HG02884 (cell line): ENCODE measurements at regions not wholly inside any gene's neighbourhood (a gene's known extent, or its start where the extent isn't known, plus 50 kb on each side); places are given as distances from the start of the nearest gene placed in this dataset.

Experiments
- ATAC-seq: cut with Tn5 transposase; IDR thresholded peaks from one replicate; pipeline ENCODE4 v1.9.1; 2021; ENCODE audit warnings: mild to moderate bottlenecking, moderate library complexity; ENCODE audit not compliant: unreplicated experiment

DNA sequence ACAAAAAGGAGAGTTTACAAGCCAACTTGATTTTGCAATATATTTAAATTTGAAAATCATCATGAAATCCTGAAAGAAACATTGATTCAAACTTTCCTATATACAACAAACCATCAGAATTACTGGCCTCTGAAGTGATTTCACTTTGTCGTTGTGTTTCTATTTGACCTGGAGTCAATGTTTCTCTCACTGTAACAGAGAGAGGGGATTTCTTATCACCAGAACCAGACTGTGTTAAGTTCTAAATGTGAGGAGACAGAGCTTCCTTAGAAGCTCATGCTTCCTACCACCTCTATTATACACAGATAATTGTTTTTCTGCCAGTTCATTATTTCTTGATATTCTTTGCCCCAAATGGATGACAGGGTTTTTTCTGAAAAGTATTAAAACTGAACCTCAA is 245.0 kb upstream of the RND3 start:
- ATAC-seq, result peak; percentile 53

DNA sequence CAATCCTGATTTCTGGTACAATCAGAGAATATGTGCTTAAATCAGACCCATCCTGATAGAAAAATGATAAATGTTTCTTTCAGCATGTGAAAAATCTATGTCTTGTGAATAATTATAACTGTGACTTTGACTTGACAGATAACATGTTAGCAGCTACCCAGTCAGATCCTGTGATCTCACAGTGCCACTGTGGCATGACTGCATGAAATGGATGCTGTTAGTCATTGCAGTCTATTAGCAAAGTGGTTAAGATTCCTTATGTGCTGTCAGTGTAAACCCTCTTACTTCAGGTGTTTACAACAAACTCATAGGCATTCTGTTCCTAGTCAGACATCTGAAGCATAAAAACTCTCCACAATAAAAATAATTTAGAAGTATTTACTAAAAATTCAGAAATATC is 244.6 kb upstream of the RND3 start:
- ATAC-seq, result peak; percentile 49

DNA sequence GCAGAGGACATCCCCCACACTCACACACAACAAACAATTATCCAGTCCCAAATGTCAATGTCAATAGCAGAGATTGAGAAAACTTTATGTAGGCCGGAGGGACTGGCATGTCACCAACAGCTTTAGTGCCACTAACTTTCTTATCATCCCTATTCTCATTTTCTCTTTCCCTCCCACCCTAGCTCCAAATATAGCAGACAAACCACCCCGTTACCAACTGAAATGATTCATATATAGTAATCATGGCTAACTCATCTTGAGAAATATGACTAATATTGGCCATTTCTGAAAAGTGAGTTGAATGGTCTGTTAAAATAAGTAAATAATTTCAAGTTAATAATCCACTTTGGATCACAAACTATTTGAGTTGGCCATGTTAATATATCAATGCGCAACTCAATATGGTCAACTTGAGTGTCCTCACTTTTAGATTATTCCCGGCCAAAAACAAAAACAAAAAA is 242.1 kb upstream of the RND3 start:
- ATAC-seq, result peak; percentile 64

DNA sequence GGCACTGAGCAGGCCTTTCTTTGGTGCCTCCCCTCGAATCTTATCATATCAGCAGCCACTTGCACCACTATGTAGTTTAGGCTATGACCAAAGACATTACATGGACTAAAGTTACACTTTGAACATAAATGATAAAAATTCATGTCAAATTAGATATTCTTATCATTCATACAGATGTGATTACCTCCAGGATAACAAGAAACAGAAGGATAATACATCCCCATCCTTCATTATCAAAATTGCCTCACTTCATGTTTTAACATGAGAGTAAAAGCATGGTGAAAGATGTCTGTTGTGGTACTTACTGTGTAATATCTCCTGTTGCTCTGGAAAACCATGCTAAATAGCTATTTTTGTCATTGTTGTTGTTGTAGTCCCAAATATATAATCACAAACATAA is 230.8 kb upstream of the RND3 start:
- ATAC-seq, result no peak

DNA sequence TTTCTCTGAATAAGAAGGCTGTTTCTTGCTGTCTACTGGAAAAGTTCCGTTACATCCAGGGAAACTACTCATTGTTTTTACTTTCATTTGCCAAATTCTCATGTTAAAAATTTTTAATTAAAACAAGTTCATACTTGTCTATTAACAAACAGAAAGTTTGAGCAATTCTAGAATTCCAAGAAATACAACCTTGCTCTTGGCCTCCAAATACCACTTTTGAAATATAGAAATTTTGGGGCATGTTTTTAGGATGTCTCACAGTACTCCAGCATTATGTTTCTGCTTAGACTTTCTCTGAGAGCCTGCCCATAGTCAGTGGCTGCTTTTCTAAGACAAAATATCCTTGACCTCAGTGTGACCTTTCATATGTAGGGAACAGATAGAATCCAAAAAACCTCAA is 228.7 kb upstream of the RND3 start:
- ATAC-seq, result no peak

DNA sequence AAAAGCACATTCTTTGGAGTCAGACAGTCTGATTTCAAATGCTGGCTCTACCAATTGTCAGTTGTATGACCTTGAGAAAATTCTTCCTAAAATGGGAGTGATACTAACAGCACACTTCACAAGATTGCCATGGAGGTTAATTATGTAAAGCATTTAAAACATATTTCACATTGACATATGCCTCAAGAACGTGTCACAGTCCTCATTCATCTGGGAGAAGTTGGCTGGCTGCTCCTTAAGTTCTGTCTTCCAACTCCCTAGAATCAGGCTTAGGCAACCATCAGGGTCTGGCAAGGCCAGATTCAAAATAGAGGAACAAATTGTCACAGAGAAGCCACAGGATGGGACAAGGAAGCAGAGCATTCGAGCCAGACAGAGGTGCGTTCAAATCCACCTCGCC is 228.0 kb upstream of the RND3 start:
- ATAC-seq, result no peak

DNA sequence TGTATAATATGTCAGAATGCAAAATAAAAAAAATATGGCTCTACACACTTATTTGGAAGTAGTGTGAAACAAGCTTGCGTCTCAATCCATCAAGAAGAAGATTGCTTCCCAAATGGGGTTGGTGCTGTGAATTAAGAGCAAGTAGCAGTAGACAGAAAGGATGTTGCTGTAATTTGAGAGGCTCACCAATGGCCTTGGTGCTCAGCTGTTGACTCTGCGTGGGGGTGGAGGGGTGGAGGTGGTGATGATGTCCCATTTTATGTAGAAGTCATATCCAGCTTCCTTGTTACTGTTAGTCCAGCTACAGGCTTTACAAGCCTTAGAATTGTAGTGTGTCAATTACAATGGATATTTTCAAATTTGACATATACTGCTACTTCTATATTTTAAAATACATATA is 223.4 kb upstream of the RND3 start:
- ATAC-seq, result no peak

DNA sequence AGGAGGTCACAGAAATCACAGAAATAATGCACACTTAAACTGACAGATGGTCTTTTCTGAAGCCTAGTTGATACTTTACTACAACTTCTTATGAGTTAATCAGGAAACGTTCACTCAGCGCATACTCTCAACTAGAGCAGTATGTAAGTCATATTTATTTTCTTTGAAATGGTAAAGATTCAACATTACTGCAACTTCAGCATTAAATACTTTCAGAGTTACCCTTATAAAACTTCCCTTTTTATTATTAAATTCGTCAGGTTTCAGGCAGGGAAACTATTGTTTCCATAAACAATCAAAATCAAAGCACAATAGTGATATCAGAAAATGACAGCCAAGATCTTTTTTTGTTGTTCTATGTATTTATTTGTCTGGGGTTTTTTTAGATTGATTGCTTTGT is 222.6 kb upstream of the RND3 start:
- ATAC-seq, result no peak

DNA sequence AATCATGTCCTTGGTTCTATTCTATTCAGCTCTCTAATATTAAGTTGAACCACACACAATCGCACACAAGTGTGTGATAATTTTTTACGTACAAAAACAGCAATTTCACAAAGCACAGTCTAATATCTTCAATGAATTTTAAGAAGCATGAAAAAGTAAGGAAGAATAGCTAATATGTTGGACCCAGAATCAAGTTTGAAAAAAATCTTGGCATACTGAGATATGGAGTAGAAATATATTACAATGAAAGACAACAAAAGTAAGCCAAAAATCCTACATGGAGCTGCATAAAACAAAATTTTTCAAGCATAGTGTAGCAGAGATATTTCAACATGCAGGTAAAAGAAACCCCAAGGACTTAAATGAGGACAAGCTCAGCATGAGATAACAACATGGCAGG is 219.1 kb upstream of the RND3 start:
- no peak for ATAC-seq

DNA sequence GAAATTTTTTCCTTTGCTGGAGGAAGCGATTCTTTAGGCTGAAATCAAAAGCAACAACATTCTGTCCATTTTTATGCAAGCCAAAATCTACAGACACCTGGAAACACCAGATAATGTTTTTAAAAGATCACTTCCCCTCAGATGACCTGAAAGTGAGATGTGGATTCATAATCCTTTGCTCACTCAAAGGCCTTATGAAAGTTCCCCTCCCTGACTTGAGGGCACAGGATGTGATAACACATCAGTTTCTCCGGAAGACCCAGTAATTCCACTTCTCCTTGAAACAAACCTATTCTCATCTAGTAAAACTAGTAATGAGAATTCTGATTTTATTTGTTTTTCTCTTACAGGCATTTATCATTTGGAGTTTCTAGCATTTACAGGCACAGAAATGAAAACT is 218.3 kb upstream of the RND3 start:
- no peak for ATAC-seq

DNA sequence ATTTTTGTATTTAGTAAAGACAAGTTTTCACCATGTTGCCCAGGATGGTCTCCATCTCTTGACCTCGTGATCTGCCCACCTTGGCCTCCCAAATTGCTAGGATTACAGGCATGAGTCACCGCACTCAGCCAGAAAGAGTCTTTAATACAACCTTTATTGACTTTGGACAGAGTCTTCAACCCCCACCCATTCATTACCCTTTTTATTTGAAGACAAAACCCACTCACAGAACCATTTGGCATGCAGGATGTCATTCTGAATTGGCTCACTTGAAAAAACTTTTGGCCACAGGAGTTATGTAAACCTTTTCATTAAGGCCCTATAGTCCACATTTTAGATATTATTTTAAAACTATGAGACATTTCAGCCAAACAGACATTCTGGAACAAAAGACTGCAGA is 217.9 kb upstream of the RND3 start:
- ATAC-seq, result no peak

DNA sequence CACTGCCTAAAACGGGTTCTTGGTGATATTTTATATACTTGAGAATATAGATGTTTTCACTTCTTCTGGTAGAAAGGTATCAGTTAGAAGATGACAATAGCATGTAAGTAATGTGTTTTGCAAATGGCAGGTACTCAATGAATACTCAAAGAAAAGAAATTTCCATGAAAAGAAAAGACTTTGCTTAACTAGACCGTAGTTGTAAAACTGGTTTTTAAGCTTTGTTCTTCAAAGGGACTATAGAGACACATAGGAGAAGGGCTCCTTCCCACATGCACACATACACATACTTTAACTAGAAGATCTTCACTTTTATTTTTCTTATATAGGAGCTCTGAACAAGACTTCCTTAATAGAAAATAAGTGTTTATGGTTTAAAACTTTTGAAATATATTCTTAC is 215.3 kb upstream of the RND3 start:
- ATAC-seq, result no peak

DNA sequence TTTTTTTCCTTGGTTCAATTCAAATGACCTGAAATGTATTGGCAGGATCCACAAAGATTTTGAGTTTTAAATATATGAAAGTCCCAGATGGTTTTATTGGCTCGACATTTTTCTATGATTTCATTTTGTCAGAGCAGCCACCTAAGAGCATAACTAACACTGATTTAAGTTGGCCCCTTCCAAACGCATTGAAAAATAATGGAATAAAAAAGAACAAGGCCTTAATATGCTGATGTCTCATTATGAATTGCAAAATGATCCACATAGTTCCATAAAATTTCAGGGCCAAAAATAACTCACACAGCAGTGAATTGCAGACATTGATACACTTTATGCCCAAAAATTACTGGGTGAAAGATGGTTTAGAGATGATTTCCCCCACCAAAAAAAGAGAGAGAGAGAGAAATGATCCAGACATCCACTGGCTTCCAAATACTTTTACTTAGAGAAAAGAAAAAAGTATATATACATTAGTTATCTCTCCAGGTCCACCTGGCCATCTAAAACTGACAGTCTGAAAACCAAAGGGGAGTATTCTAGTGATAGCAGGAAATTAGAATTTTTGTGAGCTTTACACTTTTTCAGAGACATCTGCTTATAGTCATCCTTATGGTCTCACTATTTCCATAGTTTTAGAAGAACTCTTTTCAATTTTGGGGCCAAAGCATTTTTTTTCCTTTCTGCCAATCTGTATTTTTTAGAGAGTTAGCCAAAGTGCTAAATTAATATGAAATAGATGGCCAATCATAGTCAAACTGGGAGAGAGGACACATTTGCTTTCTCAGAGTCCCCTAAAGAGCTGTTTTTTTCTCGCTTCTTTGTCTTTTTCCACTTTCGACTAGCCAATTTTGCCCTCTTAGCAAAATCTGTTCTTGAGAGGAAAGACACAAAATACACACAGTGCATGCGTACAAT is 213.5 kb upstream of the RND3 start:
- no peak for ATAC-seq

DNA sequence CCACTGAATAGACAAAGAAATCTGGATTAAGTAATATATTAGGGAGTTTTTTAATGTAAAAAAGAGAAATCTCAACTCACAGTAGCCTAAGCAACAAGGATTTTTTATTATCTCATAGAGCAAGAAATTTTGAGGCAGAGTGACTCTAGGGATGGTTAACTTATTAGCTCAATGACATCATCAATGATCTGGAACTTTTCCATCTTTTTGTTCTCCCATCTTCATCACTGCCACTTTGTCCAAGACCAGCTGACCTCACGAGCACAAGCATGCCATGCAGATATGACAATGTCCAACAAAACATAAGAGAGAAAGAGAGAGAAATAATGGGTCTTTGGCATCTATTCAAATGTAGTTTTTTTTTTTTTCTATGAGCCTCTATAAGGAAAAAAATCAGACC is 211.8 kb upstream of the RND3 start:
- no peak for ATAC-seq

DNA sequence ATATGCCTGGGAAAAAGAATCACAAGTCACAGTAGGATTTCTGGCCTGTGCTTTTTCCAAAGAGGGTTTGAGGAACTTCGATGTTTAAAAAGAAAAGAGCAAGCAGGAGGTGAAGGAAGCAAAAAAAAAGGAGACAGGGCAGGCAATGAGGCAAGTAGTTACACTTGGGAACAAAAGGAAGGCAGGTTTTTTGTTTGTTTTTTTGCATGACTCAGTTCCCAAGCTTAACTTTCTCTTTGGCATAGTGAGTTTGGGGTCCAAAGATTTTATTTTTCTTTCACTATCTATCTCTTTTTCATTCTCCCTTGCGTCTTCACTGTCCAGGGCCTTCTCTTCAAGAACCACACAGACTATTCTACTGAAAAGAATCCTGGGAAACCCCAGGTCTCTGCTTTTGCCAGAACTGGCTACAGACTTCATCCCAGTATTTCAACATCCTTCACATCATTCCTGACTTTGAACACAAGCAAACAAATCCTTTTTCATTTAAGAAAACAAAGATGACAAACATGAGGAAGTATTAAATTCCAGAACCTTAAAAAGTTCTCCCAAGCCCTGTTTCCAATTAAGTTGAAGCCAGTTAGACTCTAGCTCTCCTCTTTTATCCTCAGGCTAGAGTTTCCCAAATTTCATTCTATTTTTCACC is 210.7 kb upstream of the RND3 start:
- no peak for ATAC-seq

DNA sequence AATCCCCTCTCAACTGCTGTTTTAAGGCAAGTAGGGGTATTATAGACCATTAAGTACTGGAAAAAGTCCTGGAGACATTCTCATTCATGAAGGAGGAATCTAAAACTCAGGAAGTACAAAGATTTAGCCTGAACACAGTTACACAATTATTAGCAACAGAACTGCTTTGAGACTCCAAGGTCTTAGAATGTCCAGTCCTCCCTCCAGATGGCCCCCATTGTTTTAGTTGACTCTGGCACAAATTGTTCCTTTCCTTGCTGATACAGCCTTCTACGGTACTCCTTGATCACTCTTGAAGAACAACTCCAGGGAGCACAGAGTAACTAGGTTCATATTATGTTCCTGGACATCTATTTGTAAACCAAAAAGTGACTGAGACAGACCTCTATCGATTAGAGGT is 210.1 kb upstream of the RND3 start:
- no peak for ATAC-seq

DNA sequence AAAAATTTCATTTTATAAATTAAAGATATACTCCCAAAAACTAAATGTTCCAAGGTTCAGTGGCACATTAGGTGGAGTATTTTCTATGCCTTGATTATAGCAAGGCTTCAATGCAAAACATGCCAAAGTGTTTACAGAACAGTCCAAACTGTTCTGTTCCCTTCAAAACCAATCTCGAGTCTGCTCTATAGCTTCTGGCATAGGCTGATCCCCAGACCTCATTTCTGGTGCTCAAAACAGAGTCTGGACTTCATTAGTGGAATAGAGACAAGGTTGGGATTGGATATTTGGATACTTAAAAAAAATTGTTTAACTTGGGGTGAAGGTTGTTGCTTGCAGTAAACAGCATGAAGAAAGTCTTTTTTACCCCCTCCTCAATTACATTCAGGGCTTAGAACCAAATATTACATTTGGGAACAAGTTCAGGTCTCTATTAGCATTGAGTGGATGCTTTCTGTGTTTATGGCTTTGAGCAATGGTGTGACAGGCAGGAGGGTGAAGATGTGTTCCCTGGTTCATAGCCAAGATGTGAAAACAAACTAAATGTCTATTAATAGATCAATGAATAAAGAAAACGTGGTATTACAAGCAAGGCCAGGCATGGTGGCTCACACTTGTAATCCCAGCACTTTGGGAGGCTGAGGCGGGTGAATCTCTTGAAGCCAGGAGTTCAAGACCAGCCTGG is 208.1 kb upstream of the RND3 start:
- ATAC-seq, result no peak

DNA sequence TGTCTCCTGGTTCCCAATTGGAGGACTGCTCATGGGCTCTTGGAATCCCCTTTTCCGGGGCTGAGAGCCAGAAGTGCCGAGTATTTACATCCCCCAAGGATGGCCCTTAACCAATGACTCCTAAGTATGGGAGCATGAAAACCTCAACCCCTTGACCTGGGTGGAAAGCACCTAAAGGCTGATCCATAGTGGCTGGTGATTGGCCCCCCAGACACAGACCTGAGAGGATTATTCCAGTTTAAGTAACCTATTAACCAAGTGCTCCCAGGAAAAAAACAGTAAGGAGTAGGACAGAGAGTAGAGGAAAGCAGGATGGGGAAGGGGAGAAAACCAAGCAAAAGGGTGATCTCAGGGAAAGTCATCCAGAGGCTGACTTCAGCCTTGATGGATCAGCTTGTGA is 206.1 kb upstream of the RND3 start:
- ATAC-seq, result no peak

DNA sequence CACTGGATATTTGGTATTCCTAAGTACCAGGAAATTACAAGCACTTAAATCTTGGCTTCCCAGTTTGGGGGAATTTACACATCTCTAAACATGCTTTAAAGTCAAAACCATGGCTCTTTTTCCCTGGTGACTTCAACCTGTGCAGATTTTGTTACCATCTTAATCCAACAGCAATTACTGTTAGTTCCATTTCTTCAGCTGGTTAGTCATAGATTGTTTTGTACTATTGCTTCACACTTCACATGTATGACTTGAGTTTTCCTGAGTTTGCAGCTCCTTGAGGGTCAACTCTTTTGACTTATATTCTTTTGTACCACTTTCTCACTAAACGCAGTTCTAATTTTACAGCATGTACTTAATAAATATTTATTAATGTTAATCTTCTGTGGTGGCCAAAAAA is 203.4 kb upstream of the RND3 start:
- ATAC-seq, result no peak

DNA sequence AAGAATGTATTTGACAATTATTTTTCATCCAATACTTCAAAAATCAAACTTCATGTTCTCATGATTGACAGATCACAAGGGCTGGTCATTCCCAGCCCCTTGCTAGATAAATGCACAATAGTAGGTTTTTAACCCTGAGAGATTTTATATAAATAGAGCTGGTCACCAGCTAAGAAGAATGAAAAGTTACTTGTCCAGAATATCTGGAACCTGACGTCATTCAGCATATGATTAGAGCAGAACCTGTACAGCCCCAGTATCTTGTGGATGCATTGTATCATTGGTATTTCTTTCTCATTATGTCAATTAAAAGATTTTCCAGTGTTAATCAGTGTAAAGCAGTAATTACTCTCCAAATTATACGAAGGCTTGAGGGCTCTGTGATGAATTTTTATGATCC is 202.8 kb upstream of the RND3 start:
- no peak for ATAC-seq

DNA sequence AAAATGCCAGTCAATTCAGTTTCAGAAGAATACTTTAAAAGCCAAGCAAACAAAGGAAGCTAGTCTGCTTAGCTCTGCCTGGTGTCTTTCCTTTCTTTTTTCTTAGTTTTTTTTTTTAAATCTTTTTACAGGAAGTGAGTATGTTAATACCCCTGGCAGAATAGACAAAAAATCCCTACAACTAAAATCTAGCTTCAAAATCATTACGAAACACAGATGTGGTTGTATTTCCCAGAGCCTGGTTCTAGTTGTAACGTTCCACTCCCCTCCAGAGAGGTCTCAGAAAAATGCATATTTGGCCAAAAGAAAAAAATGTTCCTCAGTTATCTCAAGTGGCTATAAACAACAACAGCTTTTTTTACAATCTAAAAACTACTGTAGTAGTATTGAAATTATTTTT is 202.1 kb upstream of the RND3 start:
- ATAC-seq, result no peak

DNA sequence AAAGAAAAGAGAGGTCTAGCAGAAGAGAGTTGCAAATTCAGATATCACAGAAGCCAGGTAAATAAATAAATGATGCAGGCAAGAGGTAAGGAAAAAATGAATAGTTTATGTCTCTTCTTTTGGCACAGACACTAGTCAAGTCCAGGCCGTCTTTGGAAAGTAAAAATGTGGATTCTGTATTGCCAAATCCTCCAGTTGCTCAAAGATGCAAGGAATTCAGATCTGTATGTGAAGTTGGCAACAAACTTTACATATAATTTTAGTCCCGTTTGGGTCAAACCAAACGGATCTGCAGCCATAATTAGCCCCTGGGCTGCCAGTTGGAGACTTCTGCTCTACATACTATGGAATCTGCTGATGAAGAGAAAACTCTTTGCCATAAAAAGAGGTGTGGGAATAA is 200.5 kb upstream of the RND3 start:
- no peak for ATAC-seq
